Suprapubic skin (tissue), 3 donors: ENCODE measurements at regions not wholly inside any gene's neighbourhood (a gene's known extent, or its start where the extent isn't known, plus 50 kb on each side); places are given as distances from the start of the nearest gene placed in this dataset.

Source experiments
- CTCF ChIP-seq, 2 donors: fragments of 200-600 bp in 1 of 2; fragments of 450-650 bp in 1 of 2; sonication (generic) in 1 of 2; IDR thresholded peaks; one replicate each; pipeline ENCODE4 v1.5.1; 2016 to 2019; ENCODE audit warnings: antibody characterized with exemption in 2 of 2, mild to moderate bottlenecking in 1 of 2, moderate library complexity in 1 of 2
- EP300 ChIP-seq: sonication (generic); formaldehyde crosslinking; IDR thresholded peaks from one replicate; pipeline ENCODE4 v1.6.1; 2017; ENCODE audit warnings: antibody characterized with exemption

- TF ChIP-seq EP300 (no peak), CTCF (IDR thresholded peaks at IDR 0.05) (no peak)
Measured at GRCh38 chr4:123315617-123316016, 81.0 kb upstream of the SPRY1 start.
